A673 (cell line): ENCODE measurements at regions not wholly inside any gene's neighbourhood (a gene's known extent, or its start where the extent isn't known, plus 50 kb on each side); places are given as distances from the start of the nearest gene placed in this dataset.

Experiments
- EZH2 ChIP-seq: fragments of 200-600 bp; sonication (generic); IDR thresholded peaks from 2 replicates; pipeline ENCODE4 v1.6.1; 2017; ENCODE audit warnings: borderline replicate concordance, low read depth, mild to moderate bottlenecking, mixed read lengths, antibody characterized with exemption, low read length; ENCODE audit not compliant: poor library complexity, severe bottlenecking
- TF ChIP-seq, protein P1 (sequence below): fragments of 300-800, 200-600 bp; sonication (generic); conservative IDR thresholded peaks from 2 replicates; pipeline ENCODE4 v1.5.1; 2017; ENCODE audit warnings: low read depth, mild to moderate bottlenecking, antibody characterized with exemption, low read length, moderate library complexity, mixed read lengths

- TF ChIP-seq, protein P1, sequence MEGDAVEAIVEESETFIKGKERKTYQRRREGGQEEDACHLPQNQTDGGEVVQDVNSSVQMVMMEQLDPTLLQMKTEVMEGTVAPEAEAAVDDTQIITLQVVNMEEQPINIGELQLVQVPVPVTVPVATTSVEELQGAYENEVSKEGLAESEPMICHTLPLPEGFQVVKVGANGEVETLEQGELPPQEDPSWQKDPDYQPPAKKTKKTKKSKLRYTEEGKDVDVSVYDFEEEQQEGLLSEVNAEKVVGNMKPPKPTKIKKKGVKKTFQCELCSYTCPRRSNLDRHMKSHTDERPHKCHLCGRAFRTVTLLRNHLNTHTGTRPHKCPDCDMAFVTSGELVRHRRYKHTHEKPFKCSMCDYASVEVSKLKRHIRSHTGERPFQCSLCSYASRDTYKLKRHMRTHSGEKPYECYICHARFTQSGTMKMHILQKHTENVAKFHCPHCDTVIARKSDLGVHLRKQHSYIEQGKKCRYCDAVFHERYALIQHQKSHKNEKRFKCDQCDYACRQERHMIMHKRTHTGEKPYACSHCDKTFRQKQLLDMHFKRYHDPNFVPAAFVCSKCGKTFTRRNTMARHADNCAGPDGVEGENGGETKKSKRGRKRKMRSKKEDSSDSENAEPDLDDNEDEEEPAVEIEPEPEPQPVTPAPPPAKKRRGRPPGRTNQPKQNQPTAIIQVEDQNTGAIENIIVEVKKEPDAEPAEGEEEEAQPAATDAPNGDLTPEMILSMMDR, result no peak
- TF ChIP-seq EZH2, result no peak
Observed at GRCh38 chr1:30511563-30511962, 211.8 kb downstream of the MATN1 start.
